ENCODE measurements at regions not wholly inside any gene's neighbourhood (a gene's known extent, or its start where the extent isn't known, plus 50 kb on each side); places are given as distances from the start of the nearest gene placed in this dataset.

GRCh38 chrX:99078301-99078700 is 1331.8 kb downstream of the PCDH19 start:
- TF ChIP-seq POLR2A (IDR thresholded peaks at IDR 0.05; ENCODE audit: borderline replicate concordance, extremely low read depth, insufficient read depth, insufficient read length): no peak
- TF ChIP-seq ZBTB33 (IDR thresholded peaks at IDR 0.05; ENCODE audit: extremely low read depth, insufficient replicate concordance, low read length): no peak
